GM12873 (cell line): ENCODE measurements at regions not wholly inside any gene's neighbourhood (a gene's known extent, or its start where the extent isn't known, plus 50 kb on each side); places are given as distances from the start of the nearest gene placed in this dataset.

Experiments used
- CTCF ChIP-seq: IDR thresholded peaks from 2 replicates; pipeline ENCODE4 v1.5.1; 2012; ENCODE audit warnings: low read depth, mild to moderate bottlenecking, moderate library complexity, low read length, control low read depth; ENCODE audit not compliant: insufficient read depth; ENCODE audit errors: missing control alignments

DNA sequence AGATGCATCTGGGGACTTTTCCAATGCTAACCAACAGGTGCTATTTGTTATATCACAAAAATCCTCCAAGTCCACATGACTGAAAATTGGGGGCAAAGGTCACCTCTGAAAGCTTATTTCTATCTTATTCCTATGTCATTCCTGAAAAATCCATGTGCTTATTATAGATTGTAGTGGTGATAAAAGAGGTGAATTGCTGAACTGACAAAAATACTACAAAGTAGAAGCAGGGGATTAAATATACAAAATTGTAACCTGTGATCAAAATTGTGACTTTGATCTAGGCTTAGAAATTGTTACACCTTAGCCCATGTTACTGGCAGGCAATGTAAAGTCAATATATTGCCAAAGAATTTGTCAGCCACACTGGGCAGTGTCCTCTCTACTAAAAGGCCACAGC, 62.3 kb downstream of the IER5 start:
- TF ChIP-seq CTCF = no peak

DNA sequence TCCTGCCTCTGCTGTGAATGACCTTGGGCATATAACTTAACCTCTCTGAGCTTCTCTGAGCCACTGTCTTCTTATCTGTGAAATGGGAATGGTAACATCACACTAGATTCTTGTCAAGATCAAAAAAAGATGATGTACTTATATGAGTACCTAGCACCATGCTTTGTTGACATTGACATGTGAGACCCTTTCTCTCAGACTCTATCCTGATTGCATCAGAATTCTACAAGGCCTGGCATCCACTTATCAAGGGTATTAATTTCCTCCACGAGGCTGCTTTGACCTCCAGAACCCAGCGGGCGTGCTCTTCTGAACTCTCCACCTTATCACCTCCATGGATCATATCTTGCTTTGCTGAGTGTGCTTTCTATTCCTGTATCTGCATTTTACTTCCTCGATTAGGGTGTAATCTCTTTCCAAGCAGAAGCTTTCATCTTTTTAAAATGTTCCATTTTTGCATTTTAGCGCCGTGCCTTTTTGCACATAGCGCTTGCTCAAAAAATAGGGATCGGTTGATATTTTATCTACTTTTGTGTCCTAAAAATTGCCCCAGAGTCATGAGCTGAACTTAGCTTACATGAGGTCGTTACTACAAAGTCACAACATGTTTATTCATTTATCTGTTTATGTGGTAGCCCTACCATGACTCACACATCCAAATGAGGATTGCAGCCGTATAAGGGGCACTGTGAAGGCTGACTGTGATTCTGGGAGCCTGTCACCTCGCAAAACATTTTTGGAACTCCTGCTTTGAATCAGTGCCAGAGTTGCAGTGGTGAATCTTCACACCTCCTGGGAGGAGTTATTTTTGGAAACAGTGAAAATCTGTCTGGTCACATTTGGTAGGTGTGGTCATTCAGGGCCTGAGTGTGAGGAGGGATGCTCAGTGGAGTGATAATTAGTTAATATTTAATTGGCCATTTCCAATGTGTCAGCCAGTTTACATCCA, 63.2 kb downstream of the IER5 start:
- no peak for TF ChIP-seq CTCF

DNA sequence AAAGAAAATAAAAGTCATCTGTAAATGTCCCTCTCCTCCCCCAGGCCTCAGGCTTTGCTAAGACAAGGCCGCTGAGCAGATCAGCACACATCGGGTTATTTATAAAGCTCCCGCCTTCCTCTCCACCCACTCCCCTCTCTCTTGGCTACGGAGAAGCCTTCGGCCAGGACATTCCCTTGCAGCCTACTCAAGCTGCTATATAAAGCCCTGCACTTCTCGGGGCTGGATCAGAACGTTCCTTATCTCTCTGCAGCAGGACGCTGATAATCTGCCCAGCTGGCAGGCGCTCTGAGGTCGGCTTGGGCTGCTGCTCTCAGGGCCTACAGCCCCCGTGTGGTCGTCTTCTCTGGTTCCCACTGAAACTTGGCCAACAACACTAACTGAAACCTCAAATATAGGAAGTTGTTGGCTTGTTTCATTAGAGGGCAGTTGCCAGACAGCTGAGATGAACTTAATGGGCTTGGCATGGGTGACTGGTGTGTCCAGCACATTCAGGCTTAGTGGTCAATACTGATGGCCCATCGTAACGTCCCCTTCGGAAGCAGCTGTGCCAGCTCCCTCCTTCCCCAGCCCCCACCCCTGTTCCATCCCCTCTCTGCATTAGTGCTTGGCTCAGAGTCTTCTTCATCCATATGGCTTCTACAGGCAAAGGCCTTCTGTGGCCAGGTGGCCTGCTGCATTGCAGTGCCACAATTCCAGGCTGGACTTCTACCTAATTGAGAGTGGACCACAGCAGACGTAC, 64.6 kb downstream of the IER5 start:
- TF ChIP-seq CTCF = peak; percentile 71

DNA sequence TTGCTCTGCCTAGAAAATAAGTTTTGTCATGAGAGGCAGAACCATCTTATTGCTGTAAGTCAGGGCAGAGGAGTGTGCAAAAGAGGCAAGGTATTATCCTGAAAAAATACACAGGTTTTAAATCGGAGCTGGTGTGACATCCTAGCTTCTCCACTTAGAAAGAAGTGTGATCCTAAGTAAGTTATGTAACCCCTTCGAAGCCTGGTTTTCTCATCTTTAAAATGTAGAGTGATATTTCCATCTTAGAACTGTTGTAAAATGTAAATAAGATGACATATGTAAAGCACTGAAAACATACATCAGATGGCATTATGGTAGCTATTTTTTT, 65.1 kb downstream of the IER5 start:
- no peak for TF ChIP-seq CTCF

- no peak for TF ChIP-seq CTCF
Observed at GRCh38 chr1:181155339-181155738, 66.8 kb downstream of the IER5 start.

- no peak for TF ChIP-seq CTCF
Observed at GRCh38 chr1:181159451-181160140, 71.1 kb downstream of the IER5 start.

- TF ChIP-seq CTCF = no peak
Observed at GRCh38 chr1:181160322-181160721, 71.8 kb downstream of the IER5 start.
